CD4-positive, alpha-beta T cell (primary cell): ENCODE measurements at regions not wholly inside any gene's neighbourhood (a gene's known extent, or its start where the extent isn't known, plus 50 kb on each side); places are given as distances from the start of the nearest gene placed in this dataset.

Source experiments
- ATAC-seq: fragments of 200-7000 bp; cut with Tn5 transposase; one replicate; pipeline ENCODE4 v1.10.0; 2022; ENCODE audit warnings: mild to moderate bottlenecking; ENCODE audit not compliant: poor library complexity
- CTCF ChIA-PET: fragments of 350-600 bp; sonication (Branson Sonifier 250); formaldehyde crosslinking; loops from one replicate; lab custom pipeline; 2021; ENCODE audit warnings: antibody characterized with exemption, inconsistent platforms; lab: Charles Lee
- POLR2A ChIA-PET: fragments of 350-600 bp; sonication (Branson Sonifier 250); formaldehyde crosslinking; loops from one replicate; lab custom pipeline; 2021; ENCODE audit warnings: antibody characterized with exemption, inconsistent platforms; lab: Charles Lee
- DNase-seq, 14 experiments: peaks; one replicate each; pipeline ENCODE4 v3.0.0-alpha.2; 2013 to 2020; ENCODE audit warnings: mixed read lengths in 2 of 14
- H3K27ac ChIP-seq, 2 donors: one replicate each; pipeline versions ENCODE4 v1.5.1 to v1.7.0; 2013; ENCODE audit warnings: low read length in 2 of 2, low read depth in 1 of 2, mild to moderate bottlenecking in 1 of 2
- H3K27me3 ChIP-seq, 2 experiments: 1 replicate in 1 of 2; 2 replicates in 1 of 2; pipeline versions ENCODE4 v1.6.1 to v1.7.0; 2013; ENCODE audit warnings: low read length in 2 of 2, control low read depth in 1 of 2, mild to moderate bottlenecking in 1 of 2, moderate library complexity in 1 of 2; ENCODE audit not compliant: insufficient read depth in 2 of 2, control insufficient read depth in 1 of 2
- H3K36me3 ChIP-seq: one replicate; pipeline ENCODE4 v1.6.1; 2013; ENCODE audit warnings: low read length, control low read depth; ENCODE audit not compliant: insufficient read depth
- H3K4me1 ChIP-seq: one replicate; pipeline ENCODE4 v1.6.1; 2013; ENCODE audit warnings: low read length, control low read depth; ENCODE audit not compliant: insufficient read depth
- H3K4me3 ChIP-seq: one replicate; pipeline ENCODE4 v1.5.1; 2013; ENCODE audit warnings: mild to moderate bottlenecking, low read length, moderate library complexity
- H3K9me3 ChIP-seq, 2 experiments: 1 replicate in 1 of 2; 2 replicates in 1 of 2; pipeline versions ENCODE4 v1.6.1 to v1.7.0; 2013; ENCODE audit warnings: low read length in 2 of 2, mild to moderate bottlenecking in 2 of 2, control low read depth in 1 of 2, moderate library complexity in 1 of 2; ENCODE audit not compliant: control insufficient read depth in 1 of 2, insufficient read depth in 1 of 2
- H3K27ac Mint-ChIP-seq: one replicate; pipeline ENCODE4 v1.8.0; 2020; ENCODE audit warnings: mixed read lengths
- H3K27me3 Mint-ChIP-seq: one replicate; pipeline ENCODE4 v1.8.0; 2021; ENCODE audit warnings: mixed read lengths
- H3K36me3 Mint-ChIP-seq: one replicate; pipeline ENCODE4 v1.8.0; 2021; ENCODE audit warnings: low read depth, mixed read lengths
- H3K4me1 Mint-ChIP-seq: one replicate; pipeline ENCODE4 v1.8.0; 2021; ENCODE audit warnings: low read depth, mixed read lengths
- H3K4me3 Mint-ChIP-seq: one replicate; pipeline ENCODE4 v1.8.0; 2020; ENCODE audit warnings: mild to moderate bottlenecking, mixed read lengths
- H3K9me3 Mint-ChIP-seq: one replicate; pipeline ENCODE4 v1.8.0; 2020; ENCODE audit warnings: mixed read lengths
- intact Hi-C, 2 experiments: fragments of 100-400 bp; cut with DNase I in 1 of 2; cut with micrococcal nuclease in 1 of 2; formaldehyde crosslinking; loops; one replicate each; pipeline versions ENCODE4 v1.15.1 to v1.9.0; 2023 to 2025; cut with DNase I, micrococcal nuclease
- TF ChIP-seq, protein P1 (sequence below): fragments of 200-600 bp; IDR thresholded peaks from one replicate; pipeline ENCODE4 v1.8.0; 2022; ENCODE audit warnings: antibody characterized with exemption, mild to moderate bottlenecking

GRCh38 chr22:47332246-47332980, 570.0 kb downstream of the TBC1D22A start:
- intact Hi-C loops, result no loop called here

GRCh38 chr22:47331750-47332149, 569.3 kb downstream of the TBC1D22A start:
- intact Hi-C loops, result no loop called here
- TF ChIP-seq, protein P1, sequence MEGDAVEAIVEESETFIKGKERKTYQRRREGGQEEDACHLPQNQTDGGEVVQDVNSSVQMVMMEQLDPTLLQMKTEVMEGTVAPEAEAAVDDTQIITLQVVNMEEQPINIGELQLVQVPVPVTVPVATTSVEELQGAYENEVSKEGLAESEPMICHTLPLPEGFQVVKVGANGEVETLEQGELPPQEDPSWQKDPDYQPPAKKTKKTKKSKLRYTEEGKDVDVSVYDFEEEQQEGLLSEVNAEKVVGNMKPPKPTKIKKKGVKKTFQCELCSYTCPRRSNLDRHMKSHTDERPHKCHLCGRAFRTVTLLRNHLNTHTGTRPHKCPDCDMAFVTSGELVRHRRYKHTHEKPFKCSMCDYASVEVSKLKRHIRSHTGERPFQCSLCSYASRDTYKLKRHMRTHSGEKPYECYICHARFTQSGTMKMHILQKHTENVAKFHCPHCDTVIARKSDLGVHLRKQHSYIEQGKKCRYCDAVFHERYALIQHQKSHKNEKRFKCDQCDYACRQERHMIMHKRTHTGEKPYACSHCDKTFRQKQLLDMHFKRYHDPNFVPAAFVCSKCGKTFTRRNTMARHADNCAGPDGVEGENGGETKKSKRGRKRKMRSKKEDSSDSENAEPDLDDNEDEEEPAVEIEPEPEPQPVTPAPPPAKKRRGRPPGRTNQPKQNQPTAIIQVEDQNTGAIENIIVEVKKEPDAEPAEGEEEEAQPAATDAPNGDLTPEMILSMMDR, result no peak
- no peak for ATAC-seq
- Mint-ChIP-seq H3K36me3 (no peaks in the 10 kb centered on the region), H3K27ac (no peak overlapping the region), H3K4me3 (no peak overlapping the region), H3K27me3 (peaks cover 49% of the 10 kb centered on the region), H3K4me1 (no peaks in the 10 kb centered on the region), H3K9me3 (peaks cover 3% of the 10 kb centered on the region)
- no peaks in the 10 kb centered on the region for H3K27me3 ChIP-seq
- no peak overlapping the region for H3K4me3 ChIP-seq
- no peaks in the 10 kb centered on the region for H3K36me3 ChIP-seq
- H3K9me3 ChIP-seq, result peaks cover 0 to 7% of the 10 kb centered on the region in 2 experiments
- ChIA-PET POLR2A (no interaction called here), CTCF (no interaction called here)
- H3K4me1 ChIP-seq, result no peaks in the 10 kb centered on the region
- DNase-seq, result no peak
- no peak overlapping the region for H3K27ac ChIP-seq

More at GRCh38 chr22:47332246-47332980, 570.0 kb downstream of the TBC1D22A start:
- H3K4me3 Mint-ChIP-seq, result no peak overlapping the region
- DNase-seq (no peak), ATAC-seq (no peak)
- H3K36me3 Mint-ChIP-seq, result no peaks in the 10 kb centered on the region
- Histone ChIP-seq H3K9me3 (peaks cover 0 to 7% of the 10 kb centered on the region in 2 experiments), H3K27me3 (no peaks in the 10 kb centered on the region), H3K36me3 (no peaks in the 10 kb centered on the region), H3K4me3 (no peak overlapping the region), H3K27ac (no peak overlapping the region), H3K4me1 (no peaks in the 10 kb centered on the region)
- TF ChIP-seq, protein P1, result no peak
- CTCF ChIA-PET, result no interaction called here
- peaks cover 42% of the 10 kb centered on the region for H3K27me3 Mint-ChIP-seq
- POLR2A ChIA-PET, result no interaction called here
- H3K9me3 Mint-ChIP-seq, result peaks cover 3% of the 10 kb centered on the region
- no peak overlapping the region for H3K27ac Mint-ChIP-seq
- H3K4me1 Mint-ChIP-seq, result no peaks in the 10 kb centered on the region

DNA sequence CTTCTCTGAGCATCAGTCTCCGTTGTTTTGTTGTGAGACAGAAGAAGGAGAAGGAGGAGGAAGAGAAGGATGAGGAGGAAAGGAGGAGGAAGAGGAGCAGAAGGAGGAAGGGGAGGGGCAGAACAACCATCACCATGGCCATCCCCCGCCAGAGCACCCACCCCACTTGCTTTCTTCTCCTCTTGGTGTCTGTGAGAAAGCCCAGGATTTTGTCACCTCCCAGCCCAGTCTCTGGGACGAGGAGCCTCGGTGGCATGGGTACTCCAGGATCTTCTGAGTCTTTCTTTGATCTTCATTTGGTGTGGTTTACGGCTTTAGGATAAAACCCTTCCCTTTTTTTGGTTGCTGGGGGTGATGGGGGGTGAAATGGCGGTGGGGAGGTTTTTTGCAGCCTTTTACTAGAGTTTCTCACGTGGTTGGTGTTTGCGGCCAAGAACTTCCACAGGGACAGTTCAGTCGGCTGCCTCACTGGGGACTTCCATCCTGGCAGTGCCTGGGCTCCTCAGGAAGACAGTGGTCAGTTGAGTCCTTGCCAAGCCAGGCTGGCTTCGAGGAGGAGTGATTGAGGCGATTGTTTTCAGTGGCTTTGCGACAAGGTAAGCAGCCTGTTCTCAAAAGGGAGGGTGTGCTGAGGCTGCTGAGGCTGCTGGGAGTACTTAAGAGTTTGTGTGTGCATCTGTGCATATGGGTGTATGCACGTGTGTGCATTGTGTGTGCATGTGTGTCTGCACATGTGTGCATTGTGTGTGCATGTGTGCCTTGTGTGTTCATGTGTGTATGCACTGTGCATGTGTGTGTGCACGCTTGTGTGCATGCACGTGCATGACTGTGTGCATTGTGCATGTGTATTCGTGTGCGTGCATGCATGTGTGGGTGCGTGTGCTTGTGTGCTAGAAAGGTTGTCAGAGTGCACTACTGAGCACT, 567.5 kb downstream of the TBC1D22A start:
- H3K27ac Mint-ChIP-seq, result no peak overlapping the region
- CTCF ChIA-PET, result no interaction called here
- ATAC-seq, result no peak

More for the DNA sequence above, 567.5 kb downstream of the TBC1D22A start:
- TF ChIP-seq, protein P1, result no peak
- Histone ChIP-seq H3K27ac (no peak overlapping the region), H3K27me3 (no peaks in the 10 kb centered on the region), H3K9me3 (peaks cover 0 to 7% of the 10 kb centered on the region in 2 experiments), H3K36me3 (no peaks in the 10 kb centered on the region), H3K4me3 (no peak overlapping the region), H3K4me1 (no peaks in the 10 kb centered on the region)
- peaks cover 57% of the 10 kb centered on the region for H3K27me3 Mint-ChIP-seq
- H3K9me3 Mint-ChIP-seq, result no peaks in the 10 kb centered on the region
- H3K4me1 Mint-ChIP-seq, result no peaks in the 10 kb centered on the region
- intact Hi-C loops, result no loop called here
- H3K36me3 Mint-ChIP-seq, result no peaks in the 10 kb centered on the region
- no peak overlapping the region for H3K4me3 Mint-ChIP-seq
- no peak for DNase-seq
- POLR2A ChIA-PET, result no interaction called here
